ENCODE measurements at regions not wholly inside any gene's neighbourhood (a gene's known extent, or its start where the extent isn't known, plus 50 kb on each side); places are given as distances from the start of the nearest gene placed in this dataset.

- no peak overlapping the region for H2BK5ac ChIP-seq (ENCODE audit: low read depth, low read length, poor library complexity, severe bottlenecking)
- no peak overlapping the region for H2AK9ac ChIP-seq (replicated peaks; ENCODE audit: low read depth, low read length, poor library complexity)
- no CpG with 5 or more reads among the region's 5 CpGs for WGBS, 2 experiments (ENCODE audit: extremely low coverage in 2 of 2, insufficient read length in 1 of 2)
- H3K18ac ChIP-seq (ENCODE audit: low read depth, low read length), result no peak overlapping the region
- no peak overlapping the region for H3K4me3 ChIP-seq (ENCODE audit: insufficient read depth, low read depth, low read length)
- no peak overlapping the region for H3K14ac ChIP-seq (replicated peaks; ENCODE audit: low read depth, low read length)
- no peak overlapping the region for H4K5ac ChIP-seq (ENCODE audit: low read depth, low read length)
- CTCF ChIA-PET, result no interaction called here
- in situ Hi-C loops (cut with MboI; ENCODE audit: low sequenced_read_pairs) (no loop called here), dilution Hi-C loops (cut with HindIII; ENCODE audit: low sequenced_read_pairs, unreplicated experiment) (no loop called here), intact Hi-C loops (cut with micrococcal nuclease) (no loop called here)
- no peak overlapping the region for H3K4me2 ChIP-seq (ENCODE audit: low read depth, low read length)
- no peak overlapping the region for H2AFZ ChIP-seq (replicated peaks; ENCODE audit: low read length, poor library complexity)
- no TSS peak for BruUV-seq (replicated peaks)
- no peaks in the 10 kb centered on the region for H3K4me1 ChIP-seq (ENCODE audit: control insufficient read depth, insufficient read depth, low read length)
- H3K56ac ChIP-seq (ENCODE audit: extremely low read depth, insufficient read depth, low read length), result no peak overlapping the region
- no peak overlapping the region for H2BK20ac ChIP-seq (ENCODE audit: low read depth, low read length)
- peaks cover 7% of the 10 kb centered on the region; the same call in 1 of the 2 replicates for H3K9me3 ChIP-seq (ENCODE audit: control insufficient read depth, insufficient read depth, low read length)
- H3K36me3 ChIP-seq (ENCODE audit: control insufficient read depth, insufficient read depth, low read length), result no peaks in the 10 kb centered on the region
- ATAC-seq (ENCODE audit: low read depth), result no peak
- H4K20me1 ChIP-seq (ENCODE audit: insufficient read depth, low read length), result no peaks in the 10 kb centered on the region
- no peaks in the 10 kb centered on the region for H3K27me3 ChIP-seq (ENCODE audit: control insufficient read depth, insufficient read depth, low read length)
- H3K23ac ChIP-seq (ENCODE audit: low read depth, low read length), result no peak overlapping the region
- no peak overlapping the region for H4K8ac ChIP-seq (ENCODE audit: low read depth in 2 of 2, low read length in 2 of 2)
- H3K4ac ChIP-seq (ENCODE audit: low read depth, low read length), result no peak overlapping the region
- POLR2A ChIA-PET (ENCODE audit: unreplicated experiment), result no interaction called here
- H3K27ac ChIP-seq (ENCODE audit: insufficient read depth, low read length), result no peak overlapping the region
- no peak overlapping the region for H4K91ac ChIP-seq (ENCODE audit: insufficient read depth, low read depth, low read length)
- no peak overlapping the region for H2BK15ac ChIP-seq (ENCODE audit: low read depth, low read length)
- no peaks in the 10 kb centered on the region for H3K9me1 ChIP-seq (ENCODE audit: insufficient read depth, low read length)
- no peak overlapping the region for H2AK5ac ChIP-seq (ENCODE audit: low read depth, low read length)
- TF ChIP-seq SMC3 (IDR thresholded peaks at IDR 0.05; ENCODE audit: low read depth, low read length) (no peak), MXI1 (IDR thresholded peaks at IDR 0.05; ENCODE audit: borderline replicate concordance, low read depth, low read length) (no peak), MAFK (IDR thresholded peaks at IDR 0.05; ENCODE audit: low read depth, low read length) (no peak), MAZ (IDR thresholded peaks at IDR 0.05; ENCODE audit: borderline replicate concordance, low read depth, low read length) (no peak), CTCF (conservative IDR thresholded peaks at IDR 0.05; ENCODE audit: low read depth, low read length) (no peak), BHLHE40 (IDR thresholded peaks at IDR 0.05; ENCODE audit: low read depth, low read length) (no peak), ELK1 (IDR thresholded peaks at IDR 0.05; ENCODE audit: borderline replicate concordance, low read depth, low read length) (no peak), RCOR1 (IDR thresholded peaks at IDR 0.05; ENCODE audit: insufficient replicate concordance, low read length) (no peak), CHD1 (IDR thresholded peaks at IDR 0.05; ENCODE audit: low read depth, low read length) (no peak)
- no peak overlapping the region for H3K9ac ChIP-seq (ENCODE audit: low read depth, low read length)
- H3K79me1 ChIP-seq (ENCODE audit: low read depth in 1 of 2, low read length in 2 of 2), result no peaks in the 10 kb centered on the region
- H2BK120ac ChIP-seq (ENCODE audit: low read depth, low read length), result no peak overlapping the region
- no peak for DNase-seq
These were observed 873.5 kb downstream of the JRKL start for GRCh38 chr11:97263183-97263858.

Measured in IMR-90 (cell line).